ENCODE measurements at regions not wholly inside any gene's neighbourhood (a gene's known extent, or its start where the extent isn't known, plus 50 kb on each side); places are given as distances from the start of the nearest gene placed in this dataset.

GRCh38 chr2:22221006-22221405, 1097.2 kb downstream of the TDRD15 start:
- DNase-seq (ENCODE audit: low read depth), result no peak
- TF ChIP-seq, protein P1, sequence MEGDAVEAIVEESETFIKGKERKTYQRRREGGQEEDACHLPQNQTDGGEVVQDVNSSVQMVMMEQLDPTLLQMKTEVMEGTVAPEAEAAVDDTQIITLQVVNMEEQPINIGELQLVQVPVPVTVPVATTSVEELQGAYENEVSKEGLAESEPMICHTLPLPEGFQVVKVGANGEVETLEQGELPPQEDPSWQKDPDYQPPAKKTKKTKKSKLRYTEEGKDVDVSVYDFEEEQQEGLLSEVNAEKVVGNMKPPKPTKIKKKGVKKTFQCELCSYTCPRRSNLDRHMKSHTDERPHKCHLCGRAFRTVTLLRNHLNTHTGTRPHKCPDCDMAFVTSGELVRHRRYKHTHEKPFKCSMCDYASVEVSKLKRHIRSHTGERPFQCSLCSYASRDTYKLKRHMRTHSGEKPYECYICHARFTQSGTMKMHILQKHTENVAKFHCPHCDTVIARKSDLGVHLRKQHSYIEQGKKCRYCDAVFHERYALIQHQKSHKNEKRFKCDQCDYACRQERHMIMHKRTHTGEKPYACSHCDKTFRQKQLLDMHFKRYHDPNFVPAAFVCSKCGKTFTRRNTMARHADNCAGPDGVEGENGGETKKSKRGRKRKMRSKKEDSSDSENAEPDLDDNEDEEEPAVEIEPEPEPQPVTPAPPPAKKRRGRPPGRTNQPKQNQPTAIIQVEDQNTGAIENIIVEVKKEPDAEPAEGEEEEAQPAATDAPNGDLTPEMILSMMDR (conservative IDR thresholded peaks at IDR 0.05; ENCODE audit: low read depth, low read length), result no peak
- no peak overlapping the region for H3K4me3 ChIP-seq (ENCODE audit: low read length)

GRCh38 chr2:22238967-22239366, 1115.2 kb downstream of the TDRD15 start:
- no peak overlapping the region for H3K4me3 ChIP-seq (ENCODE audit: low read length)
- TF ChIP-seq, protein P1 (conservative IDR thresholded peaks at IDR 0.05; ENCODE audit: low read depth, low read length), result no peak
- DNase-seq (ENCODE audit: low read depth), result no peak

DNA sequence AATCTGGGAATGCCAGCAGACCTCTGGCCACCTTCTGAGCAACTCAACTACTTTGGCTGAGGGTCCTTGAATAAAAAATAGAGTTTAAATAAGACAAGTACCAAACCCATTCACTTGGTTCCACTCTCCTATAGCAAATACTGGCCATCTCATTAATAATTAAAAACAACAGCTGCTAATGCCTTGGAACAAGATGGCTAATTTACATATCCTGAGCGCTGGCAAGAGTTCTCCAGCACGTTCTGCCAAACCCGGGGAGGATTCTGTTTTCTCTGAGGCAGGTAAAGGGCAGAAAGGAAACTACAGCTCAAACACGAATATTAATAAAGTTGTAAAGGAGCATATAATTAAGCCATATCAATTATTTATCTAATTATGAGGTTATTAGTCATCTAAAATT, 1123.7 kb downstream of the TDRD15 start:
- TF ChIP-seq, protein P1 (conservative IDR thresholded peaks at IDR 0.05; ENCODE audit: low read depth, low read length), result no peak
- H3K4me3 ChIP-seq (ENCODE audit: low read length), result no peak overlapping the region
- DNase-seq (ENCODE audit: low read depth), result no peak

DNA sequence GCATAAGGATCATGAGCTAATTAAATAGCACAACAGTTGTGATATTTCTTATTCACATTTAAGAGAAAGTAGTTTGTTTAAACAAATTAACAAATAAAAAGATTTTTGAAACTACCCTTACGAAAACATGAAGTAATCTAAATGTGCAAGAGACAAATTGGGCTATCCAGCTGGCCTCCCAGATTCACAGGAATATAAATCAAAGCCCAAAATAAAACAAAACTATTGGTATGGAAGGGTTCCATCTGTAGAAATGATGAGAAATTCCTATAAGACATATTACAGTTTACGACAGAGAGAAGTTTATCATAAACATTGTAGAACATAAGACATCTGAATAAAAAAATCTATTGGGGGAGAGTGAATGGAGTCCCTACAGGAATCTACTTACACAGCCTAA, 1125.1 kb downstream of the TDRD15 start:
- DNase-seq (ENCODE audit: low read depth), result no peak
- no peak overlapping the region for H3K4me3 ChIP-seq (ENCODE audit: low read length)
- TF ChIP-seq, protein P1 (conservative IDR thresholded peaks at IDR 0.05; ENCODE audit: low read depth, low read length), result no peak

GRCh38 chr2:22253171-22253570, 1129.4 kb downstream of the TDRD15 start:
- no peak for DNase-seq (ENCODE audit: low read depth)
- TF ChIP-seq, protein P1 (conservative IDR thresholded peaks at IDR 0.05; ENCODE audit: low read depth, low read length), result no peak
- H3K4me3 ChIP-seq (ENCODE audit: low read length), result no peak overlapping the region

DNA sequence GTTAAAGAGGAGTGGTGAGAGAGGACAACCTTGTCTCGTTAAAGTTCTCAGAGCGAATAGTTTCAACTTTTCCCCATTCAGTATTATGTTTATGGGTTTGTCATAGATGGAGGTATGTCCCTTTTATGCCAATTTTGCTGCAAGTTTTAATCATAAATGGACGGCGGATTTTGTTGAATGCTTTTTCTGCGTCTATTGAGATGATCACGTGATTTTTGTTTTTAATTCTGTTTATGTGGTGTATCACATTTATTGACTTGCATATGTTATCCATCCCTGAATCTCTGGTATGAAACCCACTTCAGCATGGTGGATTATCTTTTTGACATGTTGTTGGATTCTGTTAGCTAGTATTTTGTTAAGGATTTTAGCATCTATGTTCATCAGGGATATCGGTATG, 1123.8 kb upstream of the KLHL29 start:
- no peak for DNase-seq (ENCODE audit: low read depth)
- TF ChIP-seq, protein P1 (conservative IDR thresholded peaks at IDR 0.05; ENCODE audit: low read depth, low read length), result no peak
- H3K4me3 ChIP-seq (ENCODE audit: low read length), result no peak overlapping the region

- no peak overlapping the region for H3K4me3 ChIP-seq (ENCODE audit: low read length)
- TF ChIP-seq, protein P1 (conservative IDR thresholded peaks at IDR 0.05; ENCODE audit: low read depth, low read length), result no peak
- no peak for DNase-seq (ENCODE audit: low read depth)
Measured at GRCh38 chr2:22270341-22270740, 1114.6 kb upstream of the KLHL29 start.

Data from retinal pigment epithelial cell (primary cell).